ENCODE measurements at regions not wholly inside any gene's neighbourhood (a gene's known extent, or its start where the extent isn't known, plus 50 kb on each side); places are given as distances from the start of the nearest gene placed in this dataset.
"Not testable (repeated sequence)": the region's sequence is repeated elsewhere in the genome, so short reads cannot be mapped to it uniquely, and the experiment has no call there.

GRCh38 chr6:18538315-18538714 lies 151.2 kb downstream of the RNF144B start:
- DNase-seq (ENCODE audit: low spot score), result no peak
- no peaks in the 10 kb centered on the region for H3K27me3 Mint-ChIP-seq (ENCODE audit: low read depth)
- H3K4me1 Mint-ChIP-seq (ENCODE audit: low read depth), result no peaks in the 10 kb centered on the region
- H3K36me3 Mint-ChIP-seq (ENCODE audit: low read depth), result no peaks in the 10 kb centered on the region
- peaks cover 5% of the 10 kb centered on the region for H3K9me3 Mint-ChIP-seq (ENCODE audit: low read depth)
- no peak for TF ChIP-seq CTCF (IDR thresholded peaks at IDR 0.05)
- no peak overlapping the region for H3K4me3 Mint-ChIP-seq (ENCODE audit: unreplicated experiment)
- H3K27ac Mint-ChIP-seq (ENCODE audit: unreplicated experiment), result no peak overlapping the region

- peaks cover 5% of the 10 kb centered on the region for H3K36me3 Mint-ChIP-seq (ENCODE audit: low read depth)
Observed at GRCh38 chr6:18543051-18543450, 155.9 kb downstream of the RNF144B start.

GRCh38 chr6:18545142-18545541 lies 158.0 kb downstream of the RNF144B start:
- not testable (repeated sequence) for DNase-seq (ENCODE audit: low spot score); H3K27ac Mint-ChIP-seq (ENCODE audit: unreplicated experiment); H3K36me3 Mint-ChIP-seq (ENCODE audit: low read depth); H3K27me3 Mint-ChIP-seq (ENCODE audit: low read depth); H3K4me3 Mint-ChIP-seq (ENCODE audit: unreplicated experiment); H3K4me1 Mint-ChIP-seq (ENCODE audit: low read depth)
- H3K9me3 Mint-ChIP-seq (ENCODE audit: low read depth), result peaks cover 23% of the 10 kb centered on the region

More at GRCh38 chr6:18543051-18543450, 155.9 kb downstream of the RNF144B start:
- DNase-seq (ENCODE audit: low spot score), result no peak
- Mint-ChIP-seq H3K27ac (ENCODE audit: unreplicated experiment) (no peak overlapping the region), H3K9me3 (ENCODE audit: low read depth) (peaks cover 26% of the 10 kb centered on the region), H3K4me3 (ENCODE audit: unreplicated experiment) (no peak overlapping the region), H3K4me1 (ENCODE audit: low read depth) (peaks cover 4% of the 10 kb centered on the region), H3K27me3 (ENCODE audit: low read depth) (no peaks in the 10 kb centered on the region)
- TF ChIP-seq CTCF (IDR thresholded peaks at IDR 0.05), result no peak

- Mint-ChIP-seq H3K4me1 (ENCODE audit: low read depth) (peaks cover 4% of the 10 kb centered on the region), H3K4me3 (ENCODE audit: unreplicated experiment) (no peak overlapping the region), H3K27me3 (ENCODE audit: low read depth) (no peaks in the 10 kb centered on the region), H3K9me3 (ENCODE audit: low read depth) (peaks cover 23% of the 10 kb centered on the region), H3K36me3 (ENCODE audit: low read depth) (peaks cover 5% of the 10 kb centered on the region), H3K27ac (ENCODE audit: unreplicated experiment) (no peak overlapping the region)
- no peak for DNase-seq (ENCODE audit: low spot score)
- no peak for TF ChIP-seq CTCF (IDR thresholded peaks at IDR 0.05)
Observed at GRCh38 chr6:18545726-18546125, 158.6 kb downstream of the RNF144B start.

GRCh38 chr6:18550119-18550518 lies 163.0 kb downstream of the RNF144B start:
- Mint-ChIP-seq H3K4me3 (ENCODE audit: unreplicated experiment) (no peak overlapping the region), H3K4me1 (ENCODE audit: low read depth) (peaks cover 4% of the 10 kb centered on the region), H3K36me3 (ENCODE audit: low read depth) (no peaks in the 10 kb centered on the region), H3K27ac (ENCODE audit: unreplicated experiment) (no peak overlapping the region), H3K9me3 (ENCODE audit: low read depth) (peaks cover 8% of the 10 kb centered on the region), H3K27me3 (ENCODE audit: low read depth) (peaks cover 1% of the 10 kb centered on the region)
- no peak for TF ChIP-seq CTCF (IDR thresholded peaks at IDR 0.05)
- DNase-seq (ENCODE audit: low spot score), result no peak

GRCh38 chr6:18551228-18551627 lies 164.1 kb downstream of the RNF144B start:
- Mint-ChIP-seq H3K27ac (ENCODE audit: unreplicated experiment) (no peak overlapping the region), H3K4me3 (ENCODE audit: unreplicated experiment) (no peak overlapping the region), H3K27me3 (ENCODE audit: low read depth) (peaks cover 1% of the 10 kb centered on the region), H3K36me3 (ENCODE audit: low read depth) (no peaks in the 10 kb centered on the region), H3K9me3 (ENCODE audit: low read depth) (peaks cover 7% of the 10 kb centered on the region), H3K4me1 (ENCODE audit: low read depth) (no peaks in the 10 kb centered on the region)
- no peak for TF ChIP-seq CTCF (IDR thresholded peaks at IDR 0.05)
- no peak for DNase-seq (ENCODE audit: low spot score)
